Esophagus muscularis mucosa (tissue), 4 donors: ENCODE measurements at regions not wholly inside any gene's neighbourhood (a gene's known extent, or its start where the extent isn't known, plus 50 kb on each side); places are given as distances from the start of the nearest gene placed in this dataset.

Source experiments
- DNase-seq: peaks from one replicate; pipeline ENCODE4 v3.0.0-alpha.2; 2017; ENCODE audit errors: extremely low spot score
- H3K27ac ChIP-seq, 4 donors: fragments of 200-600 bp; sonication (generic); replicated peaks in 1 of 4; 1 replicate in 3 of 4; 2 replicates in 1 of 4; pipeline ENCODE4 v1.5.1; 2016 to 2019; ENCODE audit warnings: mild to moderate bottlenecking in 1 of 4
- H3K27me3 ChIP-seq, 4 donors: fragments of 200-600 bp; sonication (generic); one replicate each; pipeline versions ENCODE4 v1.5.1 to v1.6.0; 2016 to 2019
- H3K36me3 ChIP-seq, 4 donors: fragments of 200-600 bp; sonication (generic); one replicate each; pipeline ENCODE4 v1.5.1; 2016 to 2019
- H3K4me1 ChIP-seq, 4 donors: fragments of 200-600 bp; sonication (generic); one replicate each; pipeline ENCODE4 v1.5.1; 2016 to 2019
- H3K4me3 ChIP-seq, 4 donors: fragments of 200-600 bp; sonication (generic); 1 replicate in 2 of 4; 2 replicates in 2 of 4; pipeline ENCODE4 v1.5.1; 2016 to 2019; ENCODE audit warnings: mild to moderate bottlenecking in 4 of 4, moderate library complexity in 1 of 4
- H3K9me3 ChIP-seq, 4 donors: fragments of 200-600 bp; sonication (generic); 1 replicate in 3 of 4; 2 replicates in 1 of 4; pipeline ENCODE4 v1.5.1; 2016 to 2019
- CTCF ChIP-seq, 3 experiments: fragments of 200-600 bp in 2 of 3; fragments of 450-650 bp in 1 of 3; sonication (generic) in 2 of 3; IDR thresholded peaks; one replicate each; pipeline ENCODE4 v1.5.1; 2017 to 2019; ENCODE audit warnings: antibody characterized with exemption in 3 of 3, mild to moderate bottlenecking in 2 of 3, moderate library complexity in 1 of 3
- EP300 ChIP-seq: sonication (generic); formaldehyde crosslinking; IDR thresholded peaks from one replicate; pipeline ENCODE4 v1.6.1; 2017; ENCODE audit warnings: antibody characterized with exemption
- POLR2A ChIP-seq: fragments of 450-650 bp; IDR thresholded peaks from one replicate; pipeline ENCODE4 v1.6.1; 2017; ENCODE audit warnings: antibody characterized with exemption, moderate library complexity, mild to moderate bottlenecking, low read depth
- POLR2AphosphoS5 ChIP-seq, 2 donors: sonication (generic); formaldehyde crosslinking; IDR thresholded peaks; one replicate each; pipeline ENCODE4 v1.6.1; 2017; ENCODE audit warnings: antibody characterized with exemption in 2 of 2
- WGBS: methylation state at CpG from one replicate; pipeline ENCODE4 v1.1.5; 2018; 5-methylcytosine and 5-hydroxymethylcytosine counted together
- intact Hi-C: fragments of 100-400 bp; cut with DNase I; formaldehyde crosslinking; loops from one replicate; pipeline ENCODE4 v1.15.1; 2023

GRCh38 chr4:184298254-184298653, 80.6 kb upstream of the ENPP6 start:
- Histone ChIP-seq H3K27ac (no peak overlapping the region), H3K36me3 (no peaks in the 10 kb centered on the region), H3K4me3 (no peak overlapping the region), H3K9me3 (no peaks in the 10 kb centered on the region), H3K27me3 (no peaks in the 10 kb centered on the region), H3K4me1 (no peaks in the 10 kb centered on the region)
- TF ChIP-seq EP300 (no peak), POLR2AphosphoS5 (IDR thresholded peaks at IDR 0.05) (no peak), POLR2A (no peak), CTCF (IDR thresholded peaks at IDR 0.05) (no peak)
- WGBS, result 69% methylated on average over 3 of the region's 3 CpGs
- intact Hi-C loops, result no loop called here
- DNase-seq, result peak; percentile 88

- H3K27ac ChIP-seq, result no peak overlapping the region
- no peaks in the 10 kb centered on the region for H3K9me3 ChIP-seq
- H3K4me3 ChIP-seq, result no peak overlapping the region
- no peaks in the 10 kb centered on the region for H3K36me3 ChIP-seq
- WGBS, result 98% methylated on average over 4 of the region's 4 CpGs
- H3K27me3 ChIP-seq, result no peaks in the 10 kb centered on the region
- intact Hi-C loops, result no loop called here
- DNase-seq, result peak; percentile 53
- no peaks in the 10 kb centered on the region for H3K4me1 ChIP-seq
- TF ChIP-seq POLR2A (no peak), EP300 (no peak), POLR2AphosphoS5 (IDR thresholded peaks at IDR 0.05) (no peak), CTCF (IDR thresholded peaks at IDR 0.05) (no peak)
These were observed 77.5 kb upstream of the ENPP6 start for GRCh38 chr4:184295206-184295605.

- WGBS, result 88% methylated on average over 7 of the region's 7 CpGs
- no peaks in the 10 kb centered on the region for H3K9me3 ChIP-seq
- H3K27ac ChIP-seq, result no peak overlapping the region
- H3K27me3 ChIP-seq, result no peaks in the 10 kb centered on the region
- no peaks in the 10 kb centered on the region for H3K4me1 ChIP-seq
- H3K36me3 ChIP-seq, result no peaks in the 10 kb centered on the region
- no peak for TF ChIP-seq POLR2AphosphoS5 (IDR thresholded peaks at IDR 0.05)
- TF ChIP-seq POLR2A, result no peak
- TF ChIP-seq CTCF (IDR thresholded peaks at IDR 0.05), result no peak
- TF ChIP-seq EP300, result no peak
- H3K4me3 ChIP-seq, result no peak overlapping the region
- DNase-seq, result peak; percentile 79
- intact Hi-C loops, result no loop called here
These were observed 77.0 kb upstream of the ENPP6 start for GRCh38 chr4:184294606-184295133.

- Histone ChIP-seq H3K27ac (no peak overlapping the region), H3K4me1 (no peaks in the 10 kb centered on the region), H3K9me3 (no peaks in the 10 kb centered on the region), H3K4me3 (no peak overlapping the region), H3K27me3 (no peaks in the 10 kb centered on the region), H3K36me3 (no peaks in the 10 kb centered on the region)
- intact Hi-C loops, result no loop called here
- 59% methylated on average over 6 of the region's 6 CpGs for WGBS
- DNase-seq, result peak; percentile 42
- TF ChIP-seq POLR2A (no peak), POLR2AphosphoS5 (IDR thresholded peaks at IDR 0.05) (no peak), EP300 (no peak), CTCF (IDR thresholded peaks at IDR 0.05) (no peak)
These were observed 75.9 kb upstream of the ENPP6 start for GRCh38 chr4:184293552-184293951.

- 82% methylated on average over 3 of the region's 3 CpGs for WGBS
- Histone ChIP-seq H3K27me3 (no peaks in the 10 kb centered on the region), H3K36me3 (no peaks in the 10 kb centered on the region), H3K9me3 (no peaks in the 10 kb centered on the region), H3K27ac (no peak overlapping the region), H3K4me3 (no peak overlapping the region), H3K4me1 (peaks cover 0 to 5% (median 4%) of the 10 kb centered on the region in 4 donors)
- intact Hi-C loops, result no loop called here
- DNase-seq, result no peak
- TF ChIP-seq POLR2A (no peak), EP300 (no peak), CTCF (IDR thresholded peaks at IDR 0.05) (no peak), POLR2AphosphoS5 (IDR thresholded peaks at IDR 0.05) (no peak)
These were observed 75.2 kb upstream of the ENPP6 start for GRCh38 chr4:184292877-184293276.
